Liver (tissue), 7 donors: ENCODE measurements at regions not wholly inside any gene's neighbourhood (a gene's known extent, or its start where the extent isn't known, plus 50 kb on each side); places are given as distances from the start of the nearest gene placed in this dataset.

Experiments
- DNase-seq: peaks from one replicate; pipeline ENCODE4 v3.0.0-alpha.2; 2017; ENCODE audit warnings: low spot score
- H3K27ac ChIP-seq, 2 donors: one replicate each; pipeline ENCODE4 v1.7.0; 2013; ENCODE audit warnings: inconsistent platforms in 2 of 2, low read length in 2 of 2, control low read depth in 1 of 2, low read depth in 1 of 2, mild to moderate bottlenecking in 1 of 2
- H3K27me3 ChIP-seq, 4 donors: one replicate each; pipeline versions ENCODE4 v1.6.1 to v1.7.0; 2013; ENCODE audit warnings: low read length in 3 of 4, inconsistent platforms in 1 of 4, mild to moderate bottlenecking in 1 of 4, moderate library complexity in 1 of 4; ENCODE audit not compliant: control insufficient read depth in 4 of 4, insufficient read depth in 4 of 4
- H3K36me3 ChIP-seq, 4 donors: one replicate each; pipeline versions ENCODE4 v1.6.1 to v1.7.0; 2013; ENCODE audit warnings: low read length in 3 of 4, mild to moderate bottlenecking in 3 of 4, low read depth in 1 of 4, moderate library complexity in 1 of 4; ENCODE audit not compliant: control insufficient read depth in 4 of 4, insufficient read depth in 3 of 4
- H3K4me1 ChIP-seq, 4 donors: one replicate each; pipeline versions ENCODE4 v1.6.1 to v1.7.0; 2013; ENCODE audit warnings: low read length in 3 of 4, mild to moderate bottlenecking in 3 of 4, moderate library complexity in 1 of 4; ENCODE audit not compliant: control insufficient read depth in 4 of 4, insufficient read depth in 4 of 4
- H3K4me3 ChIP-seq, 3 donors: one replicate each; pipeline versions ENCODE4 v1.6.1 to v1.7.0; 2013; ENCODE audit warnings: low read length in 3 of 3, control low read depth in 1 of 3, low read depth in 1 of 3, mild to moderate bottlenecking in 1 of 3
- H3K9ac ChIP-seq, 2 donors: one replicate each; pipeline ENCODE4 v1.7.0; 2013; ENCODE audit warnings: low read length in 2 of 2, mild to moderate bottlenecking in 2 of 2, moderate library complexity in 2 of 2, control low read depth in 1 of 2, low read depth in 1 of 2
- H3K9me3 ChIP-seq, 4 donors: one replicate each; pipeline versions ENCODE4 v1.6.1 to v1.7.0; 2013; ENCODE audit warnings: low read length in 3 of 4; ENCODE audit not compliant: control insufficient read depth in 4 of 4
- ATF3 ChIP-seq: IDR thresholded peaks from 2 replicates; pipeline ENCODE4 v1.6.1; 2016; ENCODE audit warnings: antibody characterized with exemption
- EGR1 ChIP-seq, 2 donors: IDR thresholded peaks; 2 replicates each; pipeline ENCODE4 v1.6.1; 2016 to 2018; ENCODE audit warnings: antibody characterized with exemption in 2 of 2, low read depth in 2 of 2
- FOXA1 ChIP-seq: IDR thresholded peaks from 2 replicates; pipeline ENCODE4 v1.6.1; 2016; ENCODE audit warnings: antibody characterized with exemption
- GABPA ChIP-seq, 2 donors: IDR thresholded peaks in 1 of 2; conservative IDR thresholded peaks in 1 of 2; 2 replicates each; pipeline ENCODE4 v1.6.1; 2016; ENCODE audit warnings: antibody characterized with exemption in 2 of 2, mild to moderate bottlenecking in 1 of 2, moderate library complexity in 1 of 2
- HNF4A ChIP-seq, 2 donors: conservative IDR thresholded peaks; 2 replicates each; pipeline ENCODE4 v1.6.1; 2016; ENCODE audit warnings: antibody characterized with exemption in 2 of 2, mild to moderate bottlenecking in 2 of 2
- JUND ChIP-seq, 2 donors: IDR thresholded peaks; 2 replicates each; pipeline ENCODE4 v1.6.1; 2016; ENCODE audit warnings: antibody characterized with exemption in 2 of 2
- MAX ChIP-seq: IDR thresholded peaks from 2 replicates; pipeline ENCODE4 v1.6.1; 2016; ENCODE audit warnings: antibody characterized with exemption
- NR2F2 ChIP-seq: IDR thresholded peaks from 2 replicates; pipeline ENCODE4 v1.6.1; 2016; ENCODE audit warnings: antibody characterized with exemption
- REST ChIP-seq: IDR thresholded peaks from 2 replicates; pipeline ENCODE4 v1.6.1; 2016; ENCODE audit warnings: antibody characterized with exemption, mild to moderate bottlenecking
- RXRA ChIP-seq, 2 donors: IDR thresholded peaks; 2 replicates each; pipeline ENCODE4 v1.6.1; 2017 to 2018; ENCODE audit warnings: antibody characterized with exemption in 2 of 2, mild to moderate bottlenecking in 1 of 2
- TAF1 ChIP-seq: conservative IDR thresholded peaks from 2 replicates; pipeline ENCODE4 v1.6.1; 2016; ENCODE audit warnings: antibody characterized with exemption, mild to moderate bottlenecking
- ZBTB33 ChIP-seq: IDR thresholded peaks from 2 replicates; pipeline ENCODE4 v1.6.1; 2016; ENCODE audit warnings: antibody characterized with exemption
- WGBS: extraction: QIAGEN DNeasy Blood & Tissue Kit; methylation state at CpG from one replicate; pipeline ENCODE4 v1.1.7; 2013; 5-methylcytosine and 5-hydroxymethylcytosine counted together
- donor health status: healthy.
- donor health status: healthy.
- donor health status: healthy.
- donor health status: healthy.

- Histone ChIP-seq H3K4me1 (no peaks in the 10 kb centered on the region), H3K36me3 (no peaks in the 10 kb centered on the region), H3K9ac (no peak overlapping the region), H3K9me3 (peaks cover 0 to 2% (median 0%) of the 10 kb centered on the region in 4 donors), H3K27me3 (peaks cover 0 to 6% (median 3%) of the 10 kb centered on the region in 4 donors), H3K27ac (no peak overlapping the region), H3K4me3 (no peak overlapping the region)
- TF ChIP-seq GABPA (IDR thresholded peaks at IDR 0.05 in 1 of 2, conservative IDR thresholded peaks at IDR 0.05 in 1 of 2) (no peak), TAF1 (no peak), MAX (no peak), FOXA1 (no peak), RXRA (IDR thresholded peaks at IDR 0.05) (no peak), HNF4A (conservative IDR thresholded peaks at IDR 0.05) (no peak), REST (no peak)
- DNase-seq: no peak
- 67% methylated on average over 1 of the region's 1 CpG for WGBS
Measured at GRCh38 chr11:133749841-133750240, 95.5 kb downstream of the SPATA19 start.

GRCh38 chr11:133747409-133747808, 97.9 kb downstream of the SPATA19 start:
- Histone ChIP-seq H3K36me3 (no peaks in the 10 kb centered on the region), H3K9me3 (peaks cover 0 to 2% (median 0%) of the 10 kb centered on the region in 4 donors), H3K27me3 (peaks cover 0 to 4% (median under 1%) of the 10 kb centered on the region in 4 donors), H3K27ac (no peak overlapping the region), H3K4me1 (no peaks in the 10 kb centered on the region), H3K9ac (no peak overlapping the region), H3K4me3 (no peak overlapping the region)
- no peak for DNase-seq
- 75% methylated on average over 13 of the region's 13 CpGs for WGBS
- no peak for TF ChIP-seq NR2F2
- no peak for TF ChIP-seq TAF1
- TF ChIP-seq JUND (IDR thresholded peaks at IDR 0.05): no peak
- no peak for TF ChIP-seq REST
- no peak for TF ChIP-seq ZBTB33
- no peak for TF ChIP-seq HNF4A (conservative IDR thresholded peaks at IDR 0.05)
- no peak for TF ChIP-seq GABPA (IDR thresholded peaks at IDR 0.05 in 1 of 2, conservative IDR thresholded peaks at IDR 0.05 in 1 of 2)
- TF ChIP-seq ATF3: no peak
- TF ChIP-seq EGR1 (IDR thresholded peaks at IDR 0.05; ENCODE audit: low read depth in 2 of 2): no peak
